Activated naive CD8-positive, alpha-beta T cell (primary cell): ENCODE measurements at regions not wholly inside any gene's neighbourhood (a gene's known extent, or its start where the extent isn't known, plus 50 kb on each side); places are given as distances from the start of the nearest gene placed in this dataset.

ENCODE experiments used
- H3K27ac Mint-ChIP-seq: one replicate; pipeline ENCODE4 v1.8.0; 2021; ENCODE audit warnings: mixed read lengths
- H3K27me3 Mint-ChIP-seq: one replicate; pipeline ENCODE4 v1.8.0; 2021; ENCODE audit warnings: mixed read lengths
- H3K36me3 Mint-ChIP-seq: one replicate; pipeline ENCODE4 v1.8.0; 2021; ENCODE audit warnings: mixed read lengths
- H3K4me1 Mint-ChIP-seq: one replicate; pipeline ENCODE4 v1.8.0; 2021; ENCODE audit warnings: low read depth, mixed read lengths
- H3K4me3 Mint-ChIP-seq: one replicate; pipeline ENCODE4 v1.8.0; 2021; ENCODE audit warnings: mild to moderate bottlenecking, mixed read lengths
- H3K9me3 Mint-ChIP-seq: one replicate; pipeline ENCODE4 v1.8.0; 2021; ENCODE audit warnings: low read depth, mixed read lengths

- H3K36me3 Mint-ChIP-seq, result peaks cover 2% of the 10 kb centered on the region
- H3K27ac Mint-ChIP-seq, result no peak overlapping the region
- H3K4me3 Mint-ChIP-seq, result no peak overlapping the region
- H3K27me3 Mint-ChIP-seq, result no peaks in the 10 kb centered on the region
- H3K4me1 Mint-ChIP-seq, result no peaks in the 10 kb centered on the region
- H3K9me3 Mint-ChIP-seq, result peaks cover 2% of the 10 kb centered on the region
Observed at GRCh38 chr2:62424899-62425298, 81.1 kb downstream of the TMEM17 start.

DNA sequence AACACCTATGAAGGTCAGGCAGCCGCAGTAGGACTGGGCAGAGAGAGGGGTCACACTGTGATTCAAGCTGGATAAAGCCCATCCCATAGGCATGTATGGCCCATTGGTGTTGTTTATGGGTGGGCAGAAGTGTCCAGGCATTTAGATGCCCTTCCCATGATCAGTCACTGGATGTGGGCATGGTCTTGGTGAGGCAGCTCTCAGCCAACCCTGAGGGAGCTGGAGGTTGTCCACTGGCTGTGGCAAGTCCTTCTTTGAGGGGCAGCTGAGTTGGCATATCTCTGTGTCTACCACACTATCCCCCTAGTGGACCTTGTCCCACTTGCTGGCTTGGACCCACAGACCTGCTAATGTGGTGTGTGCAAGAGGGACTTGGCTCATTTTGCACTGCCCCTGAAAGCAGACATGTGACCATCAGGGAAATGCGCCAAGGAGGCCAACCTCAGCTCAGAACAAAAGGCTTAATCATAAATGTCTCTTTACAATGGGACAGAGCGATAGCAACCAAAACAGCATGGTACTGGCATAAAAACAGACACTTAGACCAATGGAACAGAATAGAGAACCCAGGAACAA is 82.0 kb downstream of the TMEM17 start:
- Mint-ChIP-seq H3K9me3 (peaks cover 8% of the 10 kb centered on the region), H3K4me1 (no peaks in the 10 kb centered on the region), H3K27me3 (no peaks in the 10 kb centered on the region), H3K27ac (no peak overlapping the region), H3K4me3 (no peak overlapping the region), H3K36me3 (peaks cover 7% of the 10 kb centered on the region)

DNA sequence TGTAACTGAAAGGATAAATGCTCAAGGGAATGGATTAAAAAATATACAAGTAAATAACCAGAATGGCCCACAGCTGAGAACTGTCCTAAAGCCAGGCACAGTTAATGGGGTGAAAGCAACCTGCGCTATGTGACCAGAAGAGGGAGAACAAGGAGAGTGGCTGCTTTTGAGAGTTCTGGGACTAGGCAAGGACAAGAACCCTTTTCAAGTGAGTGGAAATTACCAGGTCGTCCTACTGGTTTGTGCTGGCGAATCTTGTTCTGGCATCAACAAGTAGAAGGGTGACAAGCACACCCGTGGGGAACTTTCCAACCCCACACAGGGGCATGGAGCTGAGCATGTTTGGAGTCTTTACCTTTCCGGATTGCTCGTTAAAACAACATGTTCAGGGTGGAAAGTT is 82.8 kb downstream of the TMEM17 start:
- H3K9me3 Mint-ChIP-seq, result peaks cover 11% of the 10 kb centered on the region

GRCh38 chr2:62415518-62415917 is 90.5 kb downstream of the TMEM17 start:
- no peak overlapping the region for H3K4me3 Mint-ChIP-seq

More for the DNA sequence above, 82.8 kb downstream of the TMEM17 start:
- Mint-ChIP-seq H3K36me3 (peaks cover 9% of the 10 kb centered on the region), H3K27me3 (no peaks in the 10 kb centered on the region), H3K4me3 (no peak overlapping the region), H3K27ac (no peak overlapping the region), H3K4me1 (no peaks in the 10 kb centered on the region)

GRCh38 chr2:62415019-62415431 is 91.0 kb downstream of the TMEM17 start:
- Mint-ChIP-seq H3K27ac (no peak overlapping the region), H3K4me1 (peaks cover 1% of the 10 kb centered on the region), H3K4me3 (no peak overlapping the region), H3K36me3 (peaks cover 7% of the 10 kb centered on the region), H3K27me3 (no peaks in the 10 kb centered on the region), H3K9me3 (peaks cover 10% of the 10 kb centered on the region)

More at GRCh38 chr2:62415518-62415917, 90.5 kb downstream of the TMEM17 start:
- peaks cover 1% of the 10 kb centered on the region for H3K4me1 Mint-ChIP-seq
- no peaks in the 10 kb centered on the region for H3K27me3 Mint-ChIP-seq
- H3K36me3 Mint-ChIP-seq, result peaks cover 8% of the 10 kb centered on the region
- no peak overlapping the region for H3K27ac Mint-ChIP-seq
- H3K9me3 Mint-ChIP-seq, result peaks cover 11% of the 10 kb centered on the region

DNA sequence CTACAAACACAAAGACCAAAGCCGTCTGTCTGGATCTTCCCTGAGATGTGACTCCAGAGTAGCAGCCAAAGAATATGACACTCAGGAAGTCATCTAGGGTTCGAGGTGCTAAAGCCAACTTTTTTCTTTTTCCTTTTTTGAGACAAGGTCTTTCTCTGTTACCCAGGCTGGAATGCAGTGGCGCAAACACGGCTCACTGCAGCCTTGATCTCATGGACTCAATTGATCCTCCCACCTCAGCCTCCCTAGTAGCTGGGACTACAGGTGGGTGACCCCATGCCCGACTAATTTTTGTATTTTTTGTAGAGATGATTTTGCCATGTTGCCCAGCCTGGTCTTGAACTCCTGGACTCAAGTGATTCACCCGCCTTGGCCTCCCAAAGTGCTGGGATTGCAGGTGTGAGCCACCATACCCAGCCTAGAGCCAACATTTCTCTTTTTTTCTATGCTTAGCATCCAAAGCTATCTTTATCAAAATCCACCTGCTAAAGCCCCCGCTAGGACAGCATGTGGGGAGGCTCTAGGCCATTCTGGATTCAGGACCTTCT is 92.8 kb downstream of the TMEM17 start:
- Mint-ChIP-seq H3K9me3 (no peaks in the 10 kb centered on the region), H3K27me3 (no peaks in the 10 kb centered on the region), H3K4me3 (no peak overlapping the region), H3K4me1 (peaks cover 3% of the 10 kb centered on the region), H3K36me3 (no peaks in the 10 kb centered on the region), H3K27ac (no peak overlapping the region)

DNA sequence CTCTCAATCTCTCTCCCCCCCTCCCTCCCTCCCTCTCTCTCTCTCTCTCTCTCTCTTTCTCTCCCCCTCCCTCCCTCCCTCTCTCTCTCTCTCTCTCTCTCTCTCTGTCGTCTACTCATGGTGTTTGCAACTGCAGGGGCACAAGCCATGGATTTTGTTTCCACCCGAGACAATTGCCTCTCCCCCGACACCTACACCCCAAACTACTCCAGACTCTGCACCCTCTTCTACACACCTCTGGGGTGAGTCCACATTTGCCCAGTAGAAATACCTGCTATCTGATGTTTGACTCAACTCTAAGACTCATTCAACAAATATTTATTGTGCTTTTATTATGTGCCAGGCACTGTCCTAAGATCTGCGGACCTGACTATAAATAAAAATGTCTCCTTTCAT is 93.7 kb downstream of the TMEM17 start:
- Mint-ChIP-seq H3K4me1 (peaks cover 3% of the 10 kb centered on the region), H3K27ac (no peak overlapping the region), H3K4me3 (no peak overlapping the region), H3K36me3 (no peaks in the 10 kb centered on the region), H3K27me3 (no peaks in the 10 kb centered on the region), H3K9me3 (no peaks in the 10 kb centered on the region)

DNA sequence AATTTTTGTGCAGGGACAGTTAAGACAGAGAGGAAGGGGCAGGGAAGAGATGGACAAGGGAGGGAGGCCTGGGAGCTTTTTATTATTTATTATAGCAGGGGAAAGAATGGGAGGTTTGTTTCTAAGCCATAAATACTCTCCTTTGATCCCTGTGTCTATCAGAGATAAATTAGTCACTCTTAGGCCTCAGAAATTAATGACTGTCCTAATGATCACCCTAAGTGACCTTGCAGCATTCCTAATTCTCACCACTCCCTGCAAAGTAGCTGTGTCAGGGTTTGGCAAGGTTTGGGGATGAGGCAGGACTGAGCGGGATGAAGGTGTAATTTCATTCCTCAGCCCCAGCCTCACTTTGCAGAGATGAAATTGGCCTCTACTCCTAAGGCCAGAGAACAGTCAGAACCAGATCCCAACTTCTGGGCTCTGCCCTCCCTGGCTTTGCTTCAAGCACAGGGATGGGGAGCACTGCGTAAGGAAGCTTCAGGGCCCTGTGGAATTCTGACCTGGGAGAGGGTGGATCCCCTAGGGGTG is 95.0 kb downstream of the TMEM17 start:
- no peak overlapping the region for H3K27ac Mint-ChIP-seq
- H3K4me3 Mint-ChIP-seq, result no peak overlapping the region
- peaks cover 3% of the 10 kb centered on the region for H3K4me1 Mint-ChIP-seq
- no peaks in the 10 kb centered on the region for H3K27me3 Mint-ChIP-seq
- H3K36me3 Mint-ChIP-seq, result no peaks in the 10 kb centered on the region
- no peaks in the 10 kb centered on the region for H3K9me3 Mint-ChIP-seq

DNA sequence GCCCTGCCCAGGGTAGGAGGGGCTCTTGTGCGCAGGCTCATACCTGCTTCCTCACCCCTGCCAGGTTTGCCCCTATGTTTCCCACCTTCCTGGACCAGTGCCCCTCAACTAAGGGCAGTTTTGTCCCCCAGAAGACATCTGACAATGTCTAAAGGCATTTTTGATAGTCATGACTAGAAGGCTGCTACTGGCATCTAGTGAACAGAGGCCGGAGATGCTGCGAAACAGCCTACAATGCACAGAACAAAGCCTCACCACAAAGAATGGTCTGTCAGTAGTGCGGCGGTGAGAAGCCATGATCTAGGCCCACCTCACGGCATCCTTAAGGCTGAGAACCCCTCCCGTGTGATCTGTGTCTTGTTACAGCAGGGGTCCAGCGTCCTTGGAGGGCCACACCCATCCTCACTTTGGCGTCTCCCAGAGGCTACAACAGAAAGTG is 96.0 kb downstream of the TMEM17 start:
- H3K27ac Mint-ChIP-seq, result no peak overlapping the region
- no peaks in the 10 kb centered on the region for H3K36me3 Mint-ChIP-seq
- no peak overlapping the region for H3K4me3 Mint-ChIP-seq
- H3K9me3 Mint-ChIP-seq, result no peaks in the 10 kb centered on the region
- peaks cover 3% of the 10 kb centered on the region for H3K4me1 Mint-ChIP-seq
- H3K27me3 Mint-ChIP-seq, result no peaks in the 10 kb centered on the region

DNA sequence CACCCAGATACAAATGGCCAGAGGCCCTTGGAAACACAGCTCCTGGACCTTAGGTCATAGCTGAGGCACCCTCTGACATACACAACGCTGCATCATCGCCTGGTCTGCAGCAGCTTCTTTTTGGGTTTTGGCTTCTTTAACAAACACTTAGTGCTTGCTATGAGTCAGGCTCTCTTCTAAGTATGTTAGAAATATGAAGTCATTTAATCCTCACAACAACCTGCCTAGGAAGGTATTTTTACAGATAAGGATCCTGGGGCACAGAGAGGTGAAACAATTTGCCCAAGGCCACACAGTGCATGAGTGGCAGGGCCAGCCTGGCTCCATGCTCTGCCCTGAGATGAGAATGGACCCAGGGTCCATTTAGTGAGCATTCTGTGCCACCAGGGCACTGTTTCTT is 96.6 kb downstream of the TMEM17 start:
- peaks cover 3% of the 10 kb centered on the region for H3K4me1 Mint-ChIP-seq
- H3K4me3 Mint-ChIP-seq, result no peak overlapping the region
- no peak overlapping the region for H3K27ac Mint-ChIP-seq
- no peaks in the 10 kb centered on the region for H3K36me3 Mint-ChIP-seq
- no peaks in the 10 kb centered on the region for H3K9me3 Mint-ChIP-seq
- H3K27me3 Mint-ChIP-seq, result no peaks in the 10 kb centered on the region

- Mint-ChIP-seq H3K27me3 (no peaks in the 10 kb centered on the region), H3K27ac (no peak overlapping the region), H3K4me1 (peaks cover 3% of the 10 kb centered on the region), H3K36me3 (no peaks in the 10 kb centered on the region), H3K4me3 (no peak overlapping the region), H3K9me3 (no peaks in the 10 kb centered on the region)
Observed at GRCh38 chr2:62408241-62408677, 97.7 kb downstream of the TMEM17 start.

GRCh38 chr2:62407838-62408237 is 98.2 kb downstream of the TMEM17 start:
- Mint-ChIP-seq H3K9me3 (no peaks in the 10 kb centered on the region), H3K4me1 (peaks cover 3% of the 10 kb centered on the region), H3K27ac (no peak overlapping the region), H3K27me3 (no peaks in the 10 kb centered on the region), H3K4me3 (no peak overlapping the region), H3K36me3 (no peaks in the 10 kb centered on the region)

- Mint-ChIP-seq H3K27me3 (no peaks in the 10 kb centered on the region), H3K4me3 (no peak overlapping the region), H3K27ac (no peak overlapping the region), H3K36me3 (no peaks in the 10 kb centered on the region), H3K4me1 (peaks cover 3% of the 10 kb centered on the region), H3K9me3 (no peaks in the 10 kb centered on the region)
Observed at GRCh38 chr2:62407401-62407800, 98.6 kb downstream of the TMEM17 start.

DNA sequence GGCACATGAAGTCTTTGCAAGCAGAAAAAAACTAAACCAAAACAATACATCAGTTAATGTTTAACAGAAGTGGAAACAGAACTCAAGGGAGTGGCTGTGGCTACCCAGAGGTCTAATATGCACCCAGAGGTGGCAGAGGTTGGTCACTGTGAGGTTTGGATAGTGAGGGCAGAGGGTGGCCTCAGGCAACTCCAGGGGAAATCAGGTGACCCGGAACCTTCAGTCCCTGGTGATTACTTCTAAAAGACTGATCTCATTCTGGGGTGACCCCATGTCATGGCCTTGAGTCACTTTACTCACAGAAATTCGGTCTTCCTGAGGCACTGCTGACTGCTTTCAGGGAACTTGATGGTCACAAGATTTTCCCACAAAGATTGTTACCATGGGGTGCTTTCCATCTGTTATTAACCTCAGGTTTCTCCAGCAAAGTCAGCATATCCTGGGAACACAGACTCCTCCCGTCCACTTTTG is 99.4 kb downstream of the TMEM17 start:
- H3K9me3 Mint-ChIP-seq, result no peaks in the 10 kb centered on the region
- H3K36me3 Mint-ChIP-seq, result no peaks in the 10 kb centered on the region
- H3K27me3 Mint-ChIP-seq, result no peaks in the 10 kb centered on the region
- H3K4me1 Mint-ChIP-seq, result peaks cover 2% of the 10 kb centered on the region
- H3K4me3 Mint-ChIP-seq, result no peak overlapping the region
- no peak overlapping the region for H3K27ac Mint-ChIP-seq

- H3K4me1 Mint-ChIP-seq, result peaks cover 1% of the 10 kb centered on the region
- no peaks in the 10 kb centered on the region for H3K9me3 Mint-ChIP-seq
- H3K4me3 Mint-ChIP-seq, result no peak overlapping the region
- no peaks in the 10 kb centered on the region for H3K27me3 Mint-ChIP-seq
- H3K27ac Mint-ChIP-seq, result no peak overlapping the region
- peaks cover 2% of the 10 kb centered on the region for H3K36me3 Mint-ChIP-seq
Observed at GRCh38 chr2:62404913-62405312, 101.1 kb downstream of the TMEM17 start.

DNA sequence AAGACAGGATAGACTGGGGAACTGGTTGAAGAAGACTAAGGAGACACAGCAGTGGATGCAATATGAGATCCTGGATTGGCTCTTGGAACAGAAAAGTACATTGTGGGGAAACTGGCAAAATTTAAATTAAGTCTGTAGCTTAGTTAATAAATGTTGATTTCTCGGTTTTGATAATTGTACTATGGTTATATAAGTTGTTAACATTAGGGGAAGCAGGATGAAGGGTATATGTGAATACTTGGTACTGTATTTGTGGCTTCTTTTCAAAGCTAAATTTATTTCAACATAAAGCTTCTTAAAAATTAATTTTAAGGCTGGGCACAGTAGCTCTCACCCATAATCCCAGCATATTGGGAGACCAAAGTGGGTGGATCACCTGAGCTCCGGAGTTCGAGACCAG is 103.8 kb downstream of the TMEM17 start:
- Mint-ChIP-seq H3K27ac (no peak overlapping the region), H3K4me1 (peaks cover 2% of the 10 kb centered on the region), H3K36me3 (peaks cover 2% of the 10 kb centered on the region), H3K27me3 (no peaks in the 10 kb centered on the region), H3K9me3 (no peaks in the 10 kb centered on the region), H3K4me3 (no peak overlapping the region)
